Umbilical cord (tissue), 1 donor: ENCODE measurements at regions not wholly inside any gene's neighbourhood (a gene's known extent, or its start where the extent isn't known, plus 50 kb on each side); places are given as distances from the start of the nearest gene placed in this dataset.

Source experiments
- DNase-seq: peaks from one replicate; pipeline ENCODE4 v3.0.0-alpha.2; 2015; ENCODE audit warnings: low spot score

- DNase-seq, result no peak
Measured at GRCh38 chr10:28962768-28963167, 285.4 kb downstream of the BAMBI start.

GRCh38 chr10:28963539-28964221, 286.4 kb downstream of the BAMBI start:
- no peak for DNase-seq

- no peak for DNase-seq
Measured at GRCh38 chr10:28965937-28966336, 288.6 kb downstream of the BAMBI start.

GRCh38 chr10:28967031-28967430, 289.7 kb downstream of the BAMBI start:
- no peak for DNase-seq

GRCh38 chr10:28969413-28969812, 292.1 kb downstream of the BAMBI start:
- DNase-seq, result no peak

- DNase-seq, result no peak
Measured at GRCh38 chr10:28970231-28970630, 292.9 kb downstream of the BAMBI start.

GRCh38 chr10:28971255-28971654, 293.9 kb downstream of the BAMBI start:
- DNase-seq, result no peak

GRCh38 chr10:28971764-28972163, 294.4 kb downstream of the BAMBI start:
- no peak for DNase-seq

GRCh38 chr10:28973309-28973972, 296.1 kb downstream of the BAMBI start:
- no peak for DNase-seq

GRCh38 chr10:28975891-28976531, 298.7 kb downstream of the BAMBI start:
- DNase-seq, result no peak

GRCh38 chr10:28977518-28977917, 300.2 kb downstream of the BAMBI start:
- DNase-seq, result no peak

- no peak for DNase-seq
Measured at GRCh38 chr10:28980264-28980663, 302.9 kb downstream of the BAMBI start.

- DNase-seq, result no peak
Measured at GRCh38 chr10:28981007-28981406, 303.7 kb downstream of the BAMBI start.

GRCh38 chr10:28982974-28983373, 305.7 kb downstream of the BAMBI start:
- DNase-seq, result no peak

- DNase-seq, result peak; percentile 81
Measured at GRCh38 chr10:28983799-28984198, 305.1 kb upstream of the LYZL1 start.

- peak; percentile 90 for DNase-seq
Measured at GRCh38 chr10:28984431-28984830, 304.4 kb upstream of the LYZL1 start.

GRCh38 chr10:28985137-28985885, 303.6 kb upstream of the LYZL1 start:
- no peak for DNase-seq

- DNase-seq, result no peak
Measured at GRCh38 chr10:28986117-28986792, 302.6 kb upstream of the LYZL1 start.

GRCh38 chr10:28986856-28987255, 302.0 kb upstream of the LYZL1 start:
- no peak for DNase-seq

GRCh38 chr10:28987555-28988320, 301.1 kb upstream of the LYZL1 start:
- peak; percentile 73 for DNase-seq

GRCh38 chr10:28988980-28989379, 299.9 kb upstream of the LYZL1 start:
- no peak for DNase-seq
